Transverse colon (tissue), 4 donors: ENCODE measurements at regions not wholly inside any gene's neighbourhood (a gene's known extent, or its start where the extent isn't known, plus 50 kb on each side); places are given as distances from the start of the nearest gene placed in this dataset.

ENCODE experiments used
- DNase-seq: peaks from one replicate; pipeline ENCODE4 v3.0.0-alpha.2; 2019
- H3K27ac ChIP-seq, 4 donors: fragments of 200-600 bp; sonication (generic); 2 replicates each; pipeline ENCODE4 v1.5.1; 2016 to 2018; ENCODE audit warnings: inconsistent platforms in 4 of 4
- H3K27me3 ChIP-seq: fragments of 200-600 bp; sonication (generic); 2 replicates; pipeline ENCODE4 v1.5.1; 2017; ENCODE audit warnings: inconsistent platforms
- H3K36me3 ChIP-seq, 4 donors: fragments of 200-600 bp; sonication (generic); 2 replicates each; pipeline ENCODE4 v1.5.1; 2017 to 2019; ENCODE audit warnings: inconsistent platforms in 4 of 4
- H3K4me1 ChIP-seq, 4 donors: fragments of 200-600 bp; sonication (generic); 2 replicates each; pipeline ENCODE4 v1.5.1; 2017 to 2020; ENCODE audit warnings: inconsistent platforms in 4 of 4
- H3K4me3 ChIP-seq, 4 donors: fragments of 200-600 bp; sonication (generic); 1 replicate in 1 of 4; 2 replicates in 3 of 4; pipeline versions ENCODE4 v1.5.1 to v1.6.1; 2017 to 2019; ENCODE audit warnings: inconsistent platforms in 4 of 4
- H3K9me3 ChIP-seq, 2 donors: fragments of 200-600 bp; sonication (generic); 2 replicates each; pipeline ENCODE4 v1.5.1; 2017 to 2019; ENCODE audit warnings: inconsistent platforms in 2 of 2
- EP300 ChIP-seq: sonication (generic); formaldehyde crosslinking; IDR thresholded peaks from one replicate; pipeline ENCODE4 v1.6.1; 2017; ENCODE audit warnings: antibody characterized with exemption, low read depth
- POLR2A ChIP-seq: fragments of 450-650 bp; IDR thresholded peaks from one replicate; pipeline ENCODE4 v1.6.1; 2016; ENCODE audit warnings: antibody characterized with exemption, mild to moderate bottlenecking, moderate library complexity
- POLR2AphosphoS5 ChIP-seq, 3 donors: sonication (generic); formaldehyde crosslinking; IDR thresholded peaks; one replicate each; pipeline ENCODE4 v1.6.1; 2016; ENCODE audit warnings: antibody characterized with exemption in 3 of 3
- WGBS, 2 donors: methylation state at CpG; one replicate each; pipeline ENCODE4 v1.1.5; 2018; ENCODE audit warnings: low coverage in 1 of 2; 5-methylcytosine and 5-hydroxymethylcytosine counted together
- in situ Hi-C, 4 donors: fragments of 200-750 bp; cut with MboI; loops; one replicate each; pipeline versions ENCODE4 v1.15.0 to v1.15.1; 2017; ENCODE audit warnings: low sequenced_read_pairs in 3 of 4, low pct_ligation_motif_present in 1 of 4, low pct_unique_long_range_greater_than_20kb in 1 of 4
- intact Hi-C: fragments of 100-400 bp; cut with DNase I; formaldehyde crosslinking; loops from one replicate; pipeline ENCODE4 v1.15.1; 2023; ENCODE audit warnings: low total_unique reads
- TF ChIP-seq, protein P1 (sequence below), 5 experiments: fragments of 200-600 bp in 3 of 5; fragments of 450-650 bp in 2 of 5; sonication (generic) in 3 of 5; IDR thresholded peaks; 1 replicate in 2 of 5; 2 replicates in 3 of 5; pipeline ENCODE4 v1.5.1; 2016 to 2017; ENCODE audit warnings: antibody characterized with exemption in 5 of 5, inconsistent platforms in 3 of 5, mild to moderate bottlenecking in 2 of 5, moderate library complexity in 1 of 5

DNA sequence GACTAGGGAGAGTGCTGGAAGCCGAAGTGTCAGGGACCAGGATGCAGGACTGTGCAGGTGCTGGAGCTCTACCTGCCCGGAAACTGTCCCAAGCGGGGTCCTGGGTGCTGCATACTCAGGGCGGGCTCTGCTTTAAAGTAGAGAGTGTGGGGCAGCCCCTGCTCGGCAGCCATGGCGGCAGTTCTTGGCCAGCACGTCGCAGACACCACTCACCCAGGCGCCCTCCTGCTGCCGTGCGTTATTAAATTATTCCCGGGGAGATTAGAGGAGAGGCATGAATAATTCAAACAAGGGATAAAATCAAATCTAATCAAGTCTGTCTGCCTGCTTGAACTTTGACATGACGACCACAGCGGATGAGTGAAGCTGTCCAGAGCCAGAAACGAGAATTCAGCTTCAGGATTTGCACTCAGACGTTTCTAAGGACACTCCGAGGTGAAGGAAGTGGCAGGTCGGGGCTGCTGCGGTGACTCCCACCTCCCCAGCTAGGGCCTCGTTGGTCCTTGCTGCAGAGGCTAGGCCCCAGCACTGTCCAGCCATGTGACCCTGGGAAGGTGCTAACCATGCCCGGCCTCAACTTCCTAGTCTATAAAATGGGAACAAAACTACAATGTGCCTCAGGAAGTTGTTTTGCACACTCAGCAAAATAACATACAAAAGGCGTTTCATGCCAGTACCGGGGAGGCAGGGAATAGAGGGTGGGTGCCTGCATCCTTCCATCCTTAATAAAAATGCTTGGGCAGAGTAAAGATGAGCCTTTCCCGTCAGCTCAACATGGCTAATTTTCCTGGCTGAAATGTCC lies 91.3 kb upstream of the ADAMTS2 start:
- in situ Hi-C loops: no loop called here
- TF ChIP-seq POLR2A: no peak
- no peak for TF ChIP-seq EP300
- TF ChIP-seq, protein P1, sequence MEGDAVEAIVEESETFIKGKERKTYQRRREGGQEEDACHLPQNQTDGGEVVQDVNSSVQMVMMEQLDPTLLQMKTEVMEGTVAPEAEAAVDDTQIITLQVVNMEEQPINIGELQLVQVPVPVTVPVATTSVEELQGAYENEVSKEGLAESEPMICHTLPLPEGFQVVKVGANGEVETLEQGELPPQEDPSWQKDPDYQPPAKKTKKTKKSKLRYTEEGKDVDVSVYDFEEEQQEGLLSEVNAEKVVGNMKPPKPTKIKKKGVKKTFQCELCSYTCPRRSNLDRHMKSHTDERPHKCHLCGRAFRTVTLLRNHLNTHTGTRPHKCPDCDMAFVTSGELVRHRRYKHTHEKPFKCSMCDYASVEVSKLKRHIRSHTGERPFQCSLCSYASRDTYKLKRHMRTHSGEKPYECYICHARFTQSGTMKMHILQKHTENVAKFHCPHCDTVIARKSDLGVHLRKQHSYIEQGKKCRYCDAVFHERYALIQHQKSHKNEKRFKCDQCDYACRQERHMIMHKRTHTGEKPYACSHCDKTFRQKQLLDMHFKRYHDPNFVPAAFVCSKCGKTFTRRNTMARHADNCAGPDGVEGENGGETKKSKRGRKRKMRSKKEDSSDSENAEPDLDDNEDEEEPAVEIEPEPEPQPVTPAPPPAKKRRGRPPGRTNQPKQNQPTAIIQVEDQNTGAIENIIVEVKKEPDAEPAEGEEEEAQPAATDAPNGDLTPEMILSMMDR (IDR thresholded peaks at IDR 0.05): no peak
- Histone ChIP-seq H3K36me3 (no peaks in the 10 kb centered on the region), H3K4me1 (no peaks in the 10 kb centered on the region), H3K9me3 (no peaks in the 10 kb centered on the region), H3K4me3 (no peak overlapping the region), H3K27ac (no peak overlapping the region), H3K27me3 (peaks cover 2% of the 10 kb centered on the region)
- 78 to 79% methylated on average over 10 to 24 of the region's 24 CpGs for WGBS, 2 donors
- intact Hi-C loops: no loop called here
- DNase-seq: no peak

DNA sequence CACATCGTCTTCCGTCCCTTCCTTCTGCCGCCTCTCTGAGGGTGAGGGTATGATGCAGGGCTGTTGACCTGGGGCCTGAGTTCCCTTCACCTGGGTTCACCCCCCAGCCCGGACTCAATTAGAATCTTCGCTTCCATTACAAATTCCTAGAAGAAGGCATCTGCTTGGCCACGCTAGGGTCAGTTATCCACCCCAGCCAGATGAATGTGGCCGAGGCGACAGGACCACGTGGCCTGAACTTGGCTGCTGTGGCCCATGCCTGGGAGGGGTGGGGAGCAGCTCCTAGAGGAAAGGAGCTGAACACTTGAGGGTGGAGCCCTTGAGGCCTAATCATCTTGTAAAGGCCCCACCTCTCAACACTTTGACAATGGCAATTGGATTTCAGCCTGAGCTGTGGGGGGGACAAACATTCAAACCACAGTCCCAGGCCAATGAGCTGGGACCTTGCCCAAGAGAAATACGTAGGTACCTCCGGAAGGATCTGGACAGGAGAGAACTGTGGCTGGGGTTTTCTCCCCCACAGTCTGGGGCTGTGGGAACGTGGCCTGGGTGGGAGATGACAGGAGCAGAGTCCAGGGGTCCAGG lies 90.6 kb upstream of the ADAMTS2 start:
- DNase-seq: no peak
- peaks cover 2% of the 10 kb centered on the region for H3K27me3 ChIP-seq
- no peak overlapping the region for H3K4me3 ChIP-seq
- H3K9me3 ChIP-seq: no peaks in the 10 kb centered on the region
- intact Hi-C loops (no loop called here), in situ Hi-C loops (no loop called here)
- no peak overlapping the region for H3K27ac ChIP-seq
- H3K36me3 ChIP-seq: no peaks in the 10 kb centered on the region
- TF ChIP-seq POLR2AphosphoS5 (IDR thresholded peaks at IDR 0.05) (no peak), EP300 (no peak)
- WGBS, 2 donors: 85 to 100% methylated on average over 5 to 12 of the region's 12 CpGs
- H3K4me1 ChIP-seq: no peaks in the 10 kb centered on the region

DNA sequence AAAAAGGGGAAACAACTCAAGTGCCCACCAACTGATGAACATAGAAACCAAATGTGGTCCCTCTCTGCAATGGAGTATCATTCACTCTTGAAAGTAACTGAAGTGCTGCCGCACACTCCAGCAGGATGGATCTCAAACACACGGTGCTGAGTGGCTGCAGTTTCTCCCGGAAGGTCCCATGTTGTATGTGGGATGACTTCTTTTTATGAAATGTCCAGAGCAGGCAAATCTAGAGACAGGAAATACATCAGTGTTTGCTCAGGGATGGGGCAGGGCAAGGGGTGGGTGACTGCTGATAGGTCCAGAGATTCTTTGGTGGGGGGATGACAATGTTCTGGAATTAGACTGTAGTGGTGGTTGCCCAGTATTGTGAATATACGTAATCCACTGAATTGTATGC lies 89.9 kb upstream of the ADAMTS2 start:
- no peak for TF ChIP-seq POLR2AphosphoS5 (IDR thresholded peaks at IDR 0.05)
- no peak for TF ChIP-seq POLR2A
- TF ChIP-seq, protein P1 (IDR thresholded peaks at IDR 0.05): no peak
- TF ChIP-seq EP300: no peak
- intact Hi-C loops (no loop called here), in situ Hi-C loops (no loop called here)
- Histone ChIP-seq H3K36me3 (no peaks in the 10 kb centered on the region), H3K9me3 (no peaks in the 10 kb centered on the region), H3K27me3 (peaks cover 2% of the 10 kb centered on the region), H3K4me3 (no peak overlapping the region), H3K27ac (no peak overlapping the region), H3K4me1 (no peaks in the 10 kb centered on the region)
- WGBS, 2 donors: 84 to 86% methylated on average over 1 to 4 of the region's 4 CpGs
- DNase-seq: no peak

DNA sequence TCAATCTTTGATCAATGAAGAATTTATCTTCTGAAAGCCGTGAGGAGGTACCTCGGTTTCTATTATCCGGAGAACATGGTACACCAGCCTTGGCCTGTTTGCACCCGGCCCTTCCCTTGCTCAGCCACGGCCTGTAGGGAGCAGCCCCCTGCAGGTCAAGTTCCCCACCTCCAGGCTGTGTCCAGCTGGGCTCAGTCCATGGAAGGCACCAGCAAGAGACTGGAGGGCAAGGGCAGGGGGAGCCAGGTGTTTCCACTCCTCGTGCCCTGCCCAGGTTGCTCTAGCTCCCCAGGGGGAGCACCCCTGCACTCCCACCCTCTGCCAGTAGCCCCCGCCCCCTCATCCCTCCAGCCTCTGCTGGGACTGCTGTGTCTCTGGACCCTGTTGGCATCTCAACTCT lies 87.3 kb upstream of the ADAMTS2 start:
- H3K4me3 ChIP-seq: no peak overlapping the region
- no peaks in the 10 kb centered on the region for H3K4me1 ChIP-seq
- TF ChIP-seq, protein P1 (IDR thresholded peaks at IDR 0.05): no peak
- TF ChIP-seq POLR2A: no peak
- no peak for TF ChIP-seq POLR2AphosphoS5 (IDR thresholded peaks at IDR 0.05)
- TF ChIP-seq EP300: no peak
- H3K27me3 ChIP-seq: no peaks in the 10 kb centered on the region
- no peaks in the 10 kb centered on the region for H3K36me3 ChIP-seq
- H3K9me3 ChIP-seq: no peaks in the 10 kb centered on the region
- no peak for DNase-seq
- intact Hi-C loops: no loop called here
- WGBS, 2 donors: 68 to 100% methylated on average over 1 to 7 of the region's 7 CpGs
- H3K27ac ChIP-seq: no peak overlapping the region
- in situ Hi-C loops: no loop called here
